GM19463 (cell line): ENCODE measurements at regions not wholly inside any gene's neighbourhood (a gene's known extent, or its start where the extent isn't known, plus 50 kb on each side); places are given as distances from the start of the nearest gene placed in this dataset.
"Not testable (repeated sequence)": the region's sequence is repeated elsewhere in the genome, so short reads cannot be mapped to it uniquely, and the experiment has no call there.

Source experiments
- ATAC-seq: cut with Tn5 transposase; IDR thresholded peaks from one replicate; pipeline ENCODE4 v1.9.1; 2021; ENCODE audit warnings: mild to moderate bottlenecking, moderate library complexity; ENCODE audit not compliant: unreplicated experiment

- no peak for ATAC-seq
These were observed 381.9 kb upstream of the CCL2 start for GRCh38 chr17:33873201-33873617.

GRCh38 chr17:33874617-33875060 is 380.4 kb upstream of the CCL2 start:
- no peak for ATAC-seq

- no peak for ATAC-seq
These were observed 379.1 kb upstream of the CCL2 start for GRCh38 chr17:33875973-33876372.

GRCh38 chr17:33882273-33882672 is 372.8 kb upstream of the CCL2 start:
- not testable (repeated sequence) for ATAC-seq

- ATAC-seq, result not testable (repeated sequence)
These were observed 372.4 kb upstream of the CCL2 start for GRCh38 chr17:33882677-33883076.

- no peak for ATAC-seq
These were observed 366.6 kb upstream of the CCL2 start for GRCh38 chr17:33888455-33888854.

- no peak for ATAC-seq
These were observed 366.0 kb upstream of the CCL2 start for GRCh38 chr17:33889040-33889439.

GRCh38 chr17:33889766-33890165 is 365.3 kb upstream of the CCL2 start:
- no peak for ATAC-seq

- ATAC-seq, result no peak
These were observed 362.1 kb upstream of the CCL2 start for GRCh38 chr17:33892717-33893591.

GRCh38 chr17:33895491-33895890 is 359.6 kb upstream of the CCL2 start:
- ATAC-seq, result no peak

GRCh38 chr17:33896263-33896662 is 358.8 kb upstream of the CCL2 start:
- no peak for ATAC-seq

GRCh38 chr17:33901085-33901484 is 354.0 kb upstream of the CCL2 start:
- no peak for ATAC-seq

- no peak for ATAC-seq
These were observed 352.1 kb upstream of the CCL2 start for GRCh38 chr17:33902901-33903449.

GRCh38 chr17:33904476-33904875 is 350.6 kb upstream of the CCL2 start:
- ATAC-seq, result no peak

- ATAC-seq, result no peak
These were observed 349.7 kb upstream of the CCL2 start for GRCh38 chr17:33905338-33905800.

GRCh38 chr17:33908363-33909064 is 346.6 kb upstream of the CCL2 start:
- no peak for ATAC-seq

- ATAC-seq, result no peak
These were observed 344.8 kb upstream of the CCL2 start for GRCh38 chr17:33910200-33910857.

GRCh38 chr17:33914125-33914524 is 341.0 kb upstream of the CCL2 start:
- no peak for ATAC-seq

- no peak for ATAC-seq
These were observed 332.1 kb upstream of the CCL2 start for GRCh38 chr17:33922971-33923370.

- ATAC-seq, result no peak
These were observed 331.0 kb upstream of the CCL2 start for GRCh38 chr17:33924104-33924503.

GRCh38 chr17:33925649-33926048 is 329.4 kb upstream of the CCL2 start:
- ATAC-seq, result no peak
